ENCODE measurements at regions not wholly inside any gene's neighbourhood (a gene's known extent, or its start where the extent isn't known, plus 50 kb on each side); places are given as distances from the start of the nearest gene placed in this dataset.

DNA sequence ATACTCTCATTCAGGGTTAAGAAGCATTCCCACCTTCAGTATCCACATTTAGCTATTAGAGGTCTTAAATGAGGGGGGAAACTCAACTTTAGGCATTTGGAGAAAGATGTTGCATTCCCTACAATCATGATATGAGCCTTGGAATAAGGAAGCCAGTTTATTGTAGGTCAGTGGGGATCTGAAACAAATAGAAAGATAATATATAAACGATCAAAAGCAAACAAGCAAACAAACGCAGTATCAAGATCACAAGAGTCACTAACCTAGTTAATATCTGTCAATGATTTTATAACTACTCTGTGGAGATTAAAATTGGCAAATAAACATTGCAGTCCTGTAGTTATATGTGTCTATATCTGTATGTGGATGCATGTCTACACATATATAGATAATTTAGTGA is 152.4 kb upstream of the LRATD1 start:
- TF ChIP-seq, protein P1, sequence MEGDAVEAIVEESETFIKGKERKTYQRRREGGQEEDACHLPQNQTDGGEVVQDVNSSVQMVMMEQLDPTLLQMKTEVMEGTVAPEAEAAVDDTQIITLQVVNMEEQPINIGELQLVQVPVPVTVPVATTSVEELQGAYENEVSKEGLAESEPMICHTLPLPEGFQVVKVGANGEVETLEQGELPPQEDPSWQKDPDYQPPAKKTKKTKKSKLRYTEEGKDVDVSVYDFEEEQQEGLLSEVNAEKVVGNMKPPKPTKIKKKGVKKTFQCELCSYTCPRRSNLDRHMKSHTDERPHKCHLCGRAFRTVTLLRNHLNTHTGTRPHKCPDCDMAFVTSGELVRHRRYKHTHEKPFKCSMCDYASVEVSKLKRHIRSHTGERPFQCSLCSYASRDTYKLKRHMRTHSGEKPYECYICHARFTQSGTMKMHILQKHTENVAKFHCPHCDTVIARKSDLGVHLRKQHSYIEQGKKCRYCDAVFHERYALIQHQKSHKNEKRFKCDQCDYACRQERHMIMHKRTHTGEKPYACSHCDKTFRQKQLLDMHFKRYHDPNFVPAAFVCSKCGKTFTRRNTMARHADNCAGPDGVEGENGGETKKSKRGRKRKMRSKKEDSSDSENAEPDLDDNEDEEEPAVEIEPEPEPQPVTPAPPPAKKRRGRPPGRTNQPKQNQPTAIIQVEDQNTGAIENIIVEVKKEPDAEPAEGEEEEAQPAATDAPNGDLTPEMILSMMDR (IDR thresholded peaks at IDR 0.05 in 4 of 5, conservative IDR thresholded peaks at IDR 0.05 in 1 of 5), result no peak
- no peak for TF ChIP-seq POLR2A (IDR thresholded peaks at IDR 0.05)

Measured in gastrocnemius medialis (tissue), 4 donors.